ENCODE measurements at regions not wholly inside any gene's neighbourhood (a gene's known extent, or its start where the extent isn't known, plus 50 kb on each side); places are given as distances from the start of the nearest gene placed in this dataset.

DNA sequence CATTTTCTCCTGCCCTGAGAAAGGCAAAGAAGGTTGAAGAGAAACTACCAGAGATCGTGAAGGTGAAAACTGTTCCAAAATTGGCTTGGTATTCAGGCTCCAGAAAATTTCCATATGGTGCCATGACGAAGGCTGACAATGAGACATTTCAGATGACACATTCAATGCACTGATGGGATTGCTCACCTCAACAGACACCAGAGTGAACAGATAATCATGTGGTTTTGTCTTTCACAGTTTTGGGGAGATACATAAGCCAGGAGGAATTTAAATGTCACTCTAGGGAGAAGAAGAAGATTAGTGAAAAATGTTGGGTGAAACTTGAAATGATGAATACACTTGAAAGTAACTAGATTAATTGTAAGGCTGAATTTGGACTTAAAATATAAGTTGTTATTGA, 339.7 kb upstream of the EPHA3 start:
- TF ChIP-seq OSR1 (CRISPR knock-in tag; IDR thresholded peaks at IDR 0.05) (no peak), ZNF70 (CRISPR knock-in tag; IDR thresholded peaks at IDR 0.05) (no peak), RARB (CRISPR knock-in tag; IDR thresholded peaks at IDR 0.05) (no peak)

All from SK-N-SH treated with all-trans-retinoic acid at 6 μM for 48 hours (cell line).